CD4-positive, alpha-beta T cell (primary cell): ENCODE measurements at regions not wholly inside any gene's neighbourhood (a gene's known extent, or its start where the extent isn't known, plus 50 kb on each side); places are given as distances from the start of the nearest gene placed in this dataset.

Source experiments
- ATAC-seq: fragments of 200-7000 bp; cut with Tn5 transposase; one replicate; pipeline ENCODE4 v1.10.0; 2022; ENCODE audit warnings: mild to moderate bottlenecking; ENCODE audit not compliant: poor library complexity
- CTCF ChIA-PET: fragments of 350-600 bp; sonication (Branson Sonifier 250); formaldehyde crosslinking; loops from one replicate; lab custom pipeline; 2021; ENCODE audit warnings: antibody characterized with exemption, inconsistent platforms; lab: Charles Lee
- POLR2A ChIA-PET: fragments of 350-600 bp; sonication (Branson Sonifier 250); formaldehyde crosslinking; loops from one replicate; lab custom pipeline; 2021; ENCODE audit warnings: antibody characterized with exemption, inconsistent platforms; lab: Charles Lee
- DNase-seq, 14 experiments: peaks; one replicate each; pipeline ENCODE4 v3.0.0-alpha.2; 2013 to 2020; ENCODE audit warnings: mixed read lengths in 2 of 14
- H3K27ac ChIP-seq, 2 donors: one replicate each; pipeline versions ENCODE4 v1.5.1 to v1.7.0; 2013; ENCODE audit warnings: low read length in 2 of 2, low read depth in 1 of 2, mild to moderate bottlenecking in 1 of 2
- H3K27me3 ChIP-seq, 2 experiments: 1 replicate in 1 of 2; 2 replicates in 1 of 2; pipeline versions ENCODE4 v1.6.1 to v1.7.0; 2013; ENCODE audit warnings: low read length in 2 of 2, control low read depth in 1 of 2, mild to moderate bottlenecking in 1 of 2, moderate library complexity in 1 of 2; ENCODE audit not compliant: insufficient read depth in 2 of 2, control insufficient read depth in 1 of 2
- H3K36me3 ChIP-seq: one replicate; pipeline ENCODE4 v1.6.1; 2013; ENCODE audit warnings: low read length, control low read depth; ENCODE audit not compliant: insufficient read depth
- H3K4me1 ChIP-seq: one replicate; pipeline ENCODE4 v1.6.1; 2013; ENCODE audit warnings: low read length, control low read depth; ENCODE audit not compliant: insufficient read depth
- H3K4me3 ChIP-seq: one replicate; pipeline ENCODE4 v1.5.1; 2013; ENCODE audit warnings: mild to moderate bottlenecking, low read length, moderate library complexity
- H3K9me3 ChIP-seq, 2 experiments: 1 replicate in 1 of 2; 2 replicates in 1 of 2; pipeline versions ENCODE4 v1.6.1 to v1.7.0; 2013; ENCODE audit warnings: low read length in 2 of 2, mild to moderate bottlenecking in 2 of 2, control low read depth in 1 of 2, moderate library complexity in 1 of 2; ENCODE audit not compliant: control insufficient read depth in 1 of 2, insufficient read depth in 1 of 2
- H3K27ac Mint-ChIP-seq: one replicate; pipeline ENCODE4 v1.8.0; 2020; ENCODE audit warnings: mixed read lengths
- H3K27me3 Mint-ChIP-seq: one replicate; pipeline ENCODE4 v1.8.0; 2021; ENCODE audit warnings: mixed read lengths
- H3K36me3 Mint-ChIP-seq: one replicate; pipeline ENCODE4 v1.8.0; 2021; ENCODE audit warnings: low read depth, mixed read lengths
- H3K4me1 Mint-ChIP-seq: one replicate; pipeline ENCODE4 v1.8.0; 2021; ENCODE audit warnings: low read depth, mixed read lengths
- H3K4me3 Mint-ChIP-seq: one replicate; pipeline ENCODE4 v1.8.0; 2020; ENCODE audit warnings: mild to moderate bottlenecking, mixed read lengths
- H3K9me3 Mint-ChIP-seq: one replicate; pipeline ENCODE4 v1.8.0; 2020; ENCODE audit warnings: mixed read lengths
- intact Hi-C, 2 experiments: fragments of 100-400 bp; cut with DNase I in 1 of 2; cut with micrococcal nuclease in 1 of 2; formaldehyde crosslinking; loops; one replicate each; pipeline versions ENCODE4 v1.15.1 to v1.9.0; 2023 to 2025; cut with DNase I, micrococcal nuclease
- TF ChIP-seq, protein P1 (sequence below): fragments of 200-600 bp; IDR thresholded peaks from one replicate; pipeline ENCODE4 v1.8.0; 2022; ENCODE audit warnings: antibody characterized with exemption, mild to moderate bottlenecking

GRCh38 chr11:101717619-101718018, 133.8 kb upstream of the TRPC6 start:
- Histone ChIP-seq H3K9me3 (no peaks in the 10 kb centered on the region), H3K27ac (no peak overlapping the region), H3K4me3 (no peak overlapping the region), H3K27me3 (no peaks in the 10 kb centered on the region), H3K36me3 (no peaks in the 10 kb centered on the region), H3K4me1 (no peaks in the 10 kb centered on the region)
- TF ChIP-seq, protein P1, sequence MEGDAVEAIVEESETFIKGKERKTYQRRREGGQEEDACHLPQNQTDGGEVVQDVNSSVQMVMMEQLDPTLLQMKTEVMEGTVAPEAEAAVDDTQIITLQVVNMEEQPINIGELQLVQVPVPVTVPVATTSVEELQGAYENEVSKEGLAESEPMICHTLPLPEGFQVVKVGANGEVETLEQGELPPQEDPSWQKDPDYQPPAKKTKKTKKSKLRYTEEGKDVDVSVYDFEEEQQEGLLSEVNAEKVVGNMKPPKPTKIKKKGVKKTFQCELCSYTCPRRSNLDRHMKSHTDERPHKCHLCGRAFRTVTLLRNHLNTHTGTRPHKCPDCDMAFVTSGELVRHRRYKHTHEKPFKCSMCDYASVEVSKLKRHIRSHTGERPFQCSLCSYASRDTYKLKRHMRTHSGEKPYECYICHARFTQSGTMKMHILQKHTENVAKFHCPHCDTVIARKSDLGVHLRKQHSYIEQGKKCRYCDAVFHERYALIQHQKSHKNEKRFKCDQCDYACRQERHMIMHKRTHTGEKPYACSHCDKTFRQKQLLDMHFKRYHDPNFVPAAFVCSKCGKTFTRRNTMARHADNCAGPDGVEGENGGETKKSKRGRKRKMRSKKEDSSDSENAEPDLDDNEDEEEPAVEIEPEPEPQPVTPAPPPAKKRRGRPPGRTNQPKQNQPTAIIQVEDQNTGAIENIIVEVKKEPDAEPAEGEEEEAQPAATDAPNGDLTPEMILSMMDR: no peak
- intact Hi-C loops: no loop called here
- H3K9me3 Mint-ChIP-seq: peaks cover 7% of the 10 kb centered on the region
- H3K27me3 Mint-ChIP-seq: no peaks in the 10 kb centered on the region
- H3K4me3 Mint-ChIP-seq: no peak overlapping the region
- H3K36me3 Mint-ChIP-seq: no peaks in the 10 kb centered on the region
- POLR2A ChIA-PET: no interaction called here
- no peak overlapping the region for H3K27ac Mint-ChIP-seq
- ATAC-seq (no peak), DNase-seq (no peak)
- no peaks in the 10 kb centered on the region for H3K4me1 Mint-ChIP-seq
- CTCF ChIA-PET: no interaction called here

DNA sequence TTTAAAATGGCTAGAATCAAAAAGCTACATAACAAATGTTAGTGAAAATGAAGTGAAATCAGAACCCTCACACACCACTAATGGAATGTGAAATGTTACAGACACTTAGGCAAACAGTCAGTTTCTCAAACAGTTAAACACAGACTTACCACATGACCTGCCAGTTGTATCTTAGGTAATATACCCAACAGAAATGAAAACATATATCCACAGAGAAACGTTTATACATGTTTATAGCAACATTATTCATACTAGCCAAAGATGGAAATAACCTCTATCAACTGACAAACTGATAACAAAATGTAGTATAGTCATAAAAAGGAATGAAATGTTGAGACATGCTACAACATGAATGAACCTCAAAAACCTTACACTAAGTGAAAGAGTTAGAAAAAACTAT, 131.5 kb upstream of the TRPC6 start:
- ChIA-PET CTCF (no interaction called here), POLR2A (no interaction called here)
- intact Hi-C loops: no loop called here
- Mint-ChIP-seq H3K27me3 (no peaks in the 10 kb centered on the region), H3K4me1 (no peaks in the 10 kb centered on the region), H3K4me3 (no peak overlapping the region), H3K27ac (no peak overlapping the region), H3K36me3 (no peaks in the 10 kb centered on the region), H3K9me3 (peaks cover 14% of the 10 kb centered on the region)
- Histone ChIP-seq H3K4me3 (no peak overlapping the region), H3K4me1 (no peaks in the 10 kb centered on the region), H3K27ac (no peak overlapping the region), H3K9me3 (no peaks in the 10 kb centered on the region), H3K36me3 (no peaks in the 10 kb centered on the region), H3K27me3 (no peaks in the 10 kb centered on the region)
- DNase-seq (no peak), ATAC-seq (no peak)
- TF ChIP-seq, protein P1: no peak

DNA sequence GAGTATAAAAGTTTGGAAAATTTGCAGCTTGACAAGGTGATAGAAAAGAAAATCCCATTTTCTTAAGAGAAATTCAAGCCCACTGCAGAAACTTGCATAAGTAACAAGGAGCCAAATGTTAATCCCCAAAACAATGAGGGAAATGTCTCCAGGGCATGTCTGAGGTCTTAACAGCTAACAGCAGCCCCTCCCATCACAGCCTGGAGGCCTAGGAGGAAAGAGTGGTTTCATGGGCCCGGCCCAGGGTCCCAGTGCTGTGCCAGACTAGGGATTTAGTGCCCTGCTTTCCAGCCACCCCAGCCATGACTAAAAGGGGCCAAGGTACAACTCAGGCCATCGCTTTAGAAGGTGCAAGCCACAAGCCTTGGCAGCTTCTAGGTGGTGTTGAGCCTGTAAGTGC, 123.7 kb upstream of the TRPC6 start:
- TF ChIP-seq, protein P1: no peak
- H3K27ac ChIP-seq: no peak overlapping the region
- DNase-seq: no peak
- no peaks in the 10 kb centered on the region for H3K36me3 ChIP-seq
- H3K4me1 ChIP-seq: no peaks in the 10 kb centered on the region
- no peak overlapping the region for H3K27ac Mint-ChIP-seq
- ChIA-PET CTCF (no interaction called here), POLR2A (no interaction called here)
- peaks cover 7% of the 10 kb centered on the region for H3K9me3 Mint-ChIP-seq
- peaks cover 0 to 4% of the 10 kb centered on the region in 2 experiments for H3K9me3 ChIP-seq
- intact Hi-C loops: no loop called here
- H3K4me3 ChIP-seq: no peak overlapping the region
- no peaks in the 10 kb centered on the region for H3K36me3 Mint-ChIP-seq
- H3K4me1 Mint-ChIP-seq: no peaks in the 10 kb centered on the region
- no peak overlapping the region for H3K4me3 Mint-ChIP-seq
- no peaks in the 10 kb centered on the region for H3K27me3 ChIP-seq
- no peak for ATAC-seq
- no peaks in the 10 kb centered on the region for H3K27me3 Mint-ChIP-seq
